Activated CD8-positive, alpha-beta T cell treated with anti-CD3 and anti-CD28 coated beads, Interleukin-2, amount 10 ng/mL, durations not matched to agents 7 days and 5 days (primary cell): ENCODE measurements at regions not wholly inside any gene's neighbourhood (a gene's known extent, or its start where the extent isn't known, plus 50 kb on each side); places are given as distances from the start of the nearest gene placed in this dataset.

Experiments
- ATAC-seq: fragments of 150-1000 bp; cut with Tn5 transposase; one replicate; pipeline ENCODE4 v1.10.0; 2021; ENCODE audit warnings: moderate library complexity
- CTCF ChIA-PET: fragments of 350-600 bp; sonication (Branson Sonifier 250); formaldehyde crosslinking; loops from one replicate; lab custom pipeline; 2021; ENCODE audit warnings: antibody characterized with exemption; lab: Charles Lee
- POLR2A ChIA-PET: fragments of 350-600 bp; sonication (Branson Sonifier 250); formaldehyde crosslinking; loops from one replicate; lab custom pipeline; 2021; ENCODE audit warnings: antibody characterized with exemption; lab: Charles Lee
- DNase-seq: peaks from one replicate; pipeline ENCODE4 v3.0.0-alpha.2; 2020
- H3K27ac Mint-ChIP-seq: one replicate; pipeline ENCODE4 v1.8.0; 2021; ENCODE audit warnings: mild to moderate bottlenecking, mixed read lengths
- H3K27me3 Mint-ChIP-seq: one replicate; pipeline ENCODE4 v1.8.0; 2021; ENCODE audit warnings: low read depth, mixed read lengths
- H3K36me3 Mint-ChIP-seq: one replicate; pipeline ENCODE4 v1.8.0; 2021; ENCODE audit warnings: low read depth, mixed read lengths
- H3K4me1 Mint-ChIP-seq: one replicate; pipeline ENCODE4 v1.8.0; 2021; ENCODE audit warnings: low read depth, mixed read lengths
- H3K4me3 Mint-ChIP-seq: one replicate; pipeline ENCODE4 v1.8.0; 2021; ENCODE audit warnings: mild to moderate bottlenecking, mixed read lengths
- H3K9me3 Mint-ChIP-seq: one replicate; pipeline ENCODE4 v1.8.0; 2022; ENCODE audit warnings: mixed read lengths; ENCODE audit not compliant: insufficient read depth

GRCh38 chr6:148086843-148087242 lies 255.8 kb upstream of the SASH1 start:
- no peaks in the 10 kb centered on the region for H3K36me3 Mint-ChIP-seq
- ChIA-PET POLR2A (no interaction called here), CTCF (no interaction called here)
- no peaks in the 10 kb centered on the region for H3K27me3 Mint-ChIP-seq
- peaks cover 3% of the 10 kb centered on the region for H3K9me3 Mint-ChIP-seq
- DNase-seq: no peak
- no peak for ATAC-seq
- H3K27ac Mint-ChIP-seq: no peak overlapping the region
- no peak overlapping the region for H3K4me3 Mint-ChIP-seq
- no peaks in the 10 kb centered on the region for H3K4me1 Mint-ChIP-seq

GRCh38 chr6:148087659-148088058 lies 255.0 kb upstream of the SASH1 start:
- ATAC-seq (no peak), DNase-seq (no peak)
- Mint-ChIP-seq H3K27ac (no peak overlapping the region), H3K27me3 (no peaks in the 10 kb centered on the region), H3K36me3 (no peaks in the 10 kb centered on the region), H3K4me1 (no peaks in the 10 kb centered on the region), H3K9me3 (peaks cover 8% of the 10 kb centered on the region), H3K4me3 (no peak overlapping the region)
- ChIA-PET CTCF (no interaction called here), POLR2A (no interaction called here)

GRCh38 chr6:148090326-148090725 lies 252.3 kb upstream of the SASH1 start:
- H3K4me3 Mint-ChIP-seq: no peak overlapping the region
- CTCF ChIA-PET: no interaction called here
- no peak overlapping the region for H3K27ac Mint-ChIP-seq
- H3K4me1 Mint-ChIP-seq: no peaks in the 10 kb centered on the region
- H3K27me3 Mint-ChIP-seq: no peaks in the 10 kb centered on the region
- H3K36me3 Mint-ChIP-seq: no peaks in the 10 kb centered on the region
- no peak for ATAC-seq
- POLR2A ChIA-PET: no interaction called here
- DNase-seq: no peak
- H3K9me3 Mint-ChIP-seq: peaks cover 8% of the 10 kb centered on the region

GRCh38 chr6:148091394-148091793 lies 251.2 kb upstream of the SASH1 start:
- H3K36me3 Mint-ChIP-seq: no peaks in the 10 kb centered on the region
- no peaks in the 10 kb centered on the region for H3K4me1 Mint-ChIP-seq
- H3K27ac Mint-ChIP-seq: no peak overlapping the region
- ATAC-seq (no peak), DNase-seq (no peak)
- H3K4me3 Mint-ChIP-seq: no peak overlapping the region
- no peaks in the 10 kb centered on the region for H3K27me3 Mint-ChIP-seq
- peaks cover 8% of the 10 kb centered on the region for H3K9me3 Mint-ChIP-seq
- POLR2A ChIA-PET: no interaction called here
- CTCF ChIA-PET: no interaction called here

GRCh38 chr6:148103436-148103835 lies 239.2 kb upstream of the SASH1 start:
- H3K4me3 Mint-ChIP-seq: no peak overlapping the region
- H3K27me3 Mint-ChIP-seq: no peaks in the 10 kb centered on the region
- POLR2A ChIA-PET: no interaction called here
- H3K9me3 Mint-ChIP-seq: no peaks in the 10 kb centered on the region
- CTCF ChIA-PET: no interaction called here
- no peak for DNase-seq
- no peaks in the 10 kb centered on the region for H3K36me3 Mint-ChIP-seq
- ATAC-seq: no peak
- no peaks in the 10 kb centered on the region for H3K4me1 Mint-ChIP-seq
- H3K27ac Mint-ChIP-seq: no peak overlapping the region

GRCh38 chr6:148104131-148104530 lies 238.5 kb upstream of the SASH1 start:
- POLR2A ChIA-PET: no interaction called here
- Mint-ChIP-seq H3K27ac (no peak overlapping the region), H3K9me3 (no peaks in the 10 kb centered on the region), H3K27me3 (no peaks in the 10 kb centered on the region), H3K4me3 (no peak overlapping the region), H3K36me3 (no peaks in the 10 kb centered on the region), H3K4me1 (no peaks in the 10 kb centered on the region)
- ATAC-seq (no peak), DNase-seq (no peak)
- CTCF ChIA-PET: no interaction called here

- Mint-ChIP-seq H3K27me3 (no peaks in the 10 kb centered on the region), H3K27ac (no peak overlapping the region), H3K4me1 (no peaks in the 10 kb centered on the region), H3K9me3 (no peaks in the 10 kb centered on the region), H3K4me3 (no peak overlapping the region), H3K36me3 (no peaks in the 10 kb centered on the region)
- ATAC-seq: no peak
- CTCF ChIA-PET: no interaction called here
- POLR2A ChIA-PET: no interaction called here
- no peak for DNase-seq
Observed at GRCh38 chr6:148105695-148106094, 236.9 kb upstream of the SASH1 start.

- ChIA-PET CTCF (no interaction called here), POLR2A (no interaction called here)
- H3K27me3 Mint-ChIP-seq: peaks cover 2% of the 10 kb centered on the region
- H3K9me3 Mint-ChIP-seq: no peaks in the 10 kb centered on the region
- H3K4me1 Mint-ChIP-seq: no peaks in the 10 kb centered on the region
- DNase-seq: no peak
- ATAC-seq: no peak
- H3K36me3 Mint-ChIP-seq: no peaks in the 10 kb centered on the region
- no peak overlapping the region for H3K4me3 Mint-ChIP-seq
- H3K27ac Mint-ChIP-seq: no peak overlapping the region
Observed at GRCh38 chr6:148107911-148108310, 234.7 kb upstream of the SASH1 start.

GRCh38 chr6:148109732-148110131 lies 232.9 kb upstream of the SASH1 start:
- ATAC-seq (no peak), DNase-seq (no peak)
- no peak overlapping the region for H3K4me3 Mint-ChIP-seq
- CTCF ChIA-PET: no interaction called here
- H3K9me3 Mint-ChIP-seq: no peaks in the 10 kb centered on the region
- no peaks in the 10 kb centered on the region for H3K4me1 Mint-ChIP-seq
- H3K27ac Mint-ChIP-seq: no peak overlapping the region
- H3K36me3 Mint-ChIP-seq: no peaks in the 10 kb centered on the region
- H3K27me3 Mint-ChIP-seq: peaks cover 2% of the 10 kb centered on the region
- POLR2A ChIA-PET: no interaction called here

GRCh38 chr6:148110925-148111324 lies 231.7 kb upstream of the SASH1 start:
- Mint-ChIP-seq H3K27ac (no peak overlapping the region), H3K4me3 (no peak overlapping the region), H3K36me3 (no peaks in the 10 kb centered on the region), H3K27me3 (peaks cover 2% of the 10 kb centered on the region), H3K9me3 (no peaks in the 10 kb centered on the region), H3K4me1 (no peaks in the 10 kb centered on the region)
- CTCF ChIA-PET: no interaction called here
- POLR2A ChIA-PET: no interaction called here
- DNase-seq (no peak), ATAC-seq (no peak)

GRCh38 chr6:148112851-148113319 lies 229.8 kb upstream of the SASH1 start:
- H3K27ac Mint-ChIP-seq: no peak overlapping the region
- no peak for DNase-seq
- H3K36me3 Mint-ChIP-seq: no peaks in the 10 kb centered on the region
- ATAC-seq: no peak
- no peak overlapping the region for H3K4me3 Mint-ChIP-seq
- CTCF ChIA-PET: no interaction called here
- no peaks in the 10 kb centered on the region for H3K4me1 Mint-ChIP-seq
- H3K9me3 Mint-ChIP-seq: no peaks in the 10 kb centered on the region
- POLR2A ChIA-PET: no interaction called here
- H3K27me3 Mint-ChIP-seq: peaks cover 2% of the 10 kb centered on the region

GRCh38 chr6:148116001-148116400 lies 226.6 kb upstream of the SASH1 start:
- DNase-seq (no peak), ATAC-seq (no peak)
- Mint-ChIP-seq H3K4me3 (no peak overlapping the region), H3K27me3 (peaks cover 2% of the 10 kb centered on the region), H3K36me3 (no peaks in the 10 kb centered on the region), H3K27ac (no peak overlapping the region), H3K9me3 (no peaks in the 10 kb centered on the region), H3K4me1 (no peaks in the 10 kb centered on the region)
- ChIA-PET CTCF (no interaction called here), POLR2A (no interaction called here)

- Mint-ChIP-seq H3K27ac (no peak overlapping the region), H3K27me3 (no peaks in the 10 kb centered on the region), H3K4me3 (no peak overlapping the region), H3K36me3 (no peaks in the 10 kb centered on the region), H3K4me1 (no peaks in the 10 kb centered on the region), H3K9me3 (no peaks in the 10 kb centered on the region)
- POLR2A ChIA-PET: no interaction called here
- CTCF ChIA-PET: no interaction called here
- ATAC-seq: no peak
- no peak for DNase-seq
Observed at GRCh38 chr6:148118244-148118643, 224.4 kb upstream of the SASH1 start.
